IMR-90 (cell line): ENCODE measurements at regions not wholly inside any gene's neighbourhood (a gene's known extent, or its start where the extent isn't known, plus 50 kb on each side); places are given as distances from the start of the nearest gene placed in this dataset.

ENCODE experiments used
- ATAC-seq: fragments of 200-7000 bp; cut with Tn5 transposase; 2 replicates; pipeline ENCODE4 v1.9.1; 2020; ENCODE audit warnings: low read depth, mild to moderate bottlenecking, moderate library complexity
- BruUV-seq: library from RNA; stranded (reverse); fragments of 400-500 nt; replicated peaks from 2 replicates; lab custom pipeline; 2021; lab: Mats Ljungman, UMichigan
- CTCF ChIA-PET: fragments of 300-600 bp; formaldehyde crosslinking; extraction: SDS; loops from one replicate; lab custom pipeline; 2021; ENCODE audit warnings: antibody characterized with exemption; lab: Yijun Ruan, JAX
- POLR2A ChIA-PET: fragments of 300-600 bp; sonication (Branson Sonifier 250); formaldehyde crosslinking; loops from one replicate; lab custom pipeline; 2022; ENCODE audit warnings: antibody characterized with exemption; ENCODE audit not compliant: unreplicated experiment; lab: Charles Lee
- DNase-seq: peaks from one replicate; pipeline ENCODE4 v3.0.0; 2013
- H2AFZ ChIP-seq: replicated peaks from 2 replicates; pipeline ENCODE3; 2013; ENCODE audit warnings: low read length, mild to moderate bottlenecking; ENCODE audit not compliant: poor library complexity
- H2AK5ac ChIP-seq: 2 replicates; pipeline ENCODE4 v1.6.1; 2013; ENCODE audit warnings: low read depth, low read length, inconsistent platforms
- H2AK9ac ChIP-seq: replicated peaks from 2 replicates; pipeline ENCODE3; 2013; ENCODE audit warnings: mild to moderate bottlenecking, low read depth, low read length, moderate library complexity; ENCODE audit not compliant: poor library complexity
- H2BK120ac ChIP-seq: 2 replicates; pipeline ENCODE4 v1.6.1; 2013; ENCODE audit warnings: low read depth, low read length, inconsistent platforms
- H2BK15ac ChIP-seq: 3 replicates; pipeline ENCODE4 v1.6.1; 2013; ENCODE audit warnings: low read depth, low read length, inconsistent platforms
- H2BK20ac ChIP-seq: 2 replicates; pipeline ENCODE4 v1.6.1; 2013; ENCODE audit warnings: low read depth, mild to moderate bottlenecking, inconsistent platforms, low read length, moderate library complexity
- H2BK5ac ChIP-seq: 2 replicates; pipeline ENCODE4 v1.6.1; 2013; ENCODE audit warnings: mild to moderate bottlenecking, low read depth, low read length, inconsistent platforms; ENCODE audit not compliant: poor library complexity, severe bottlenecking
- H3K14ac ChIP-seq: replicated peaks from 2 replicates; pipeline ENCODE4 v1.6.1; 2013; ENCODE audit warnings: low read depth, low read length, inconsistent platforms
- H3K18ac ChIP-seq: 2 replicates; pipeline ENCODE4 v1.6.1; 2013; ENCODE audit warnings: low read depth, low read length, control low read depth
- H3K23ac ChIP-seq: 2 replicates; pipeline ENCODE4 v1.6.1; 2013; ENCODE audit warnings: low read depth, low read length, inconsistent platforms
- H3K27ac ChIP-seq: 2 replicates; pipeline ENCODE4 v1.5.1; 2013; ENCODE audit warnings: mild to moderate bottlenecking, control low read depth, low read length; ENCODE audit not compliant: insufficient read depth
- H3K27me3 ChIP-seq: 2 replicates; pipeline ENCODE4 v1.6.1; 2013; ENCODE audit warnings: low read length; ENCODE audit not compliant: control insufficient read depth, insufficient read depth
- H3K36me3 ChIP-seq: 2 replicates; pipeline ENCODE4 v1.6.1; 2013; ENCODE audit warnings: low read length, mixed read lengths; ENCODE audit not compliant: control insufficient read depth, insufficient read depth
- H3K4ac ChIP-seq: 2 replicates; pipeline ENCODE4 v1.6.1; 2013; ENCODE audit warnings: low read depth, low read length, inconsistent platforms
- H3K4me1 ChIP-seq: 2 replicates; pipeline ENCODE4 v1.6.1; 2013; ENCODE audit warnings: low read length, mixed read lengths; ENCODE audit not compliant: control insufficient read depth, insufficient read depth
- H3K4me2 ChIP-seq: 2 replicates; pipeline ENCODE4 v1.6.1; 2013; ENCODE audit warnings: low read depth, mild to moderate bottlenecking, control low read depth, low read length, moderate library complexity
- H3K4me3 ChIP-seq: 2 replicates; pipeline ENCODE4 v1.5.1; 2013; ENCODE audit warnings: low read depth, mild to moderate bottlenecking, control low read depth, low read length, moderate library complexity; ENCODE audit not compliant: insufficient read depth
- H3K56ac ChIP-seq: 2 replicates; pipeline ENCODE4 v1.6.1; 2013; ENCODE audit warnings: low read length, inconsistent platforms; ENCODE audit not compliant: insufficient read depth; ENCODE audit errors: extremely low read depth
- H3K79me1 ChIP-seq, 2 experiments: 2 replicates each; pipeline ENCODE4 v1.6.1; 2013; ENCODE audit warnings: low read length in 2 of 2, inconsistent platforms in 1 of 2, low read depth in 1 of 2
- H3K9ac ChIP-seq: 2 replicates; pipeline ENCODE4 v1.6.1; 2013; ENCODE audit warnings: low read depth, low read length, control low read depth
- H3K9me1 ChIP-seq: 2 replicates; pipeline ENCODE4 v1.6.1; 2013; ENCODE audit warnings: low read length, inconsistent platforms; ENCODE audit not compliant: insufficient read depth
- H3K9me3 ChIP-seq: 2 replicates; pipeline ENCODE4 v1.6.1; 2013; ENCODE audit warnings: low read length; ENCODE audit not compliant: control insufficient read depth, insufficient read depth
- H4K20me1 ChIP-seq: 2 replicates; pipeline ENCODE4 v1.6.1; 2013; ENCODE audit warnings: low read length, inconsistent platforms; ENCODE audit not compliant: insufficient read depth
- H4K5ac ChIP-seq: 2 replicates; pipeline ENCODE4 v1.6.1; 2013; ENCODE audit warnings: mild to moderate bottlenecking, low read depth, low read length, control low read depth
- H4K8ac ChIP-seq, 2 experiments: 2 replicates each; pipeline ENCODE4 v1.6.1; 2013; ENCODE audit warnings: low read depth in 2 of 2, low read length in 2 of 2, control low read depth in 1 of 2, inconsistent platforms in 1 of 2
- H4K91ac ChIP-seq: 2 replicates; pipeline ENCODE4 v1.6.1; 2013; ENCODE audit warnings: low read depth, low read length, inconsistent platforms; ENCODE audit not compliant: insufficient read depth
- BHLHE40 ChIP-seq: fragments of 150-350 bp; IDR thresholded peaks from 2 replicates; pipeline ENCODE4 v1.6.1; 2016; ENCODE audit warnings: mild to moderate bottlenecking, low read depth, low read length
- CEBPB ChIP-seq: IDR thresholded peaks from 2 replicates; pipeline ENCODE4 v1.6.1; 2012; ENCODE audit warnings: low read depth, low read length, improper control_type of control experiment
- CHD1 ChIP-seq: IDR thresholded peaks from 2 replicates; pipeline ENCODE4 v1.6.1; 2012; ENCODE audit warnings: low read depth, low read length, improper control_type of control experiment
- FOS ChIP-seq: fragments of 150-350 bp; IDR thresholded peaks from 2 replicates; pipeline ENCODE4 v1.6.1; 2016; ENCODE audit warnings: low read depth, low read length
- MAFK ChIP-seq: IDR thresholded peaks from 2 replicates; pipeline ENCODE4 v1.6.1; 2012; ENCODE audit warnings: low read depth, low read length, improper control_type of control experiment
- MAZ ChIP-seq: IDR thresholded peaks from 2 replicates; pipeline ENCODE4 v1.6.1; 2012; ENCODE audit warnings: low read depth, mild to moderate bottlenecking, low read length, improper control_type of control experiment, moderate library complexity, borderline replicate concordance
- MXI1 ChIP-seq: IDR thresholded peaks from 2 replicates; pipeline ENCODE4 v1.6.1; 2012; ENCODE audit warnings: low read depth, mild to moderate bottlenecking, low read length, moderate library complexity, borderline replicate concordance
- NFE2L2 ChIP-seq: fragments of 150-350 bp; IDR thresholded peaks from 2 replicates; pipeline ENCODE4 v1.6.1; 2016; ENCODE audit warnings: low read depth, mild to moderate bottlenecking, low read length
- POLR2A ChIP-seq: IDR thresholded peaks from 2 replicates; pipeline ENCODE4 v1.6.1; 2012; ENCODE audit warnings: mild to moderate bottlenecking, low read depth, low read length
- RAD21 ChIP-seq: IDR thresholded peaks from 2 replicates; pipeline ENCODE4 v1.6.1; 2012; ENCODE audit warnings: low read length, improper control_type of control experiment
- RCOR1 ChIP-seq: IDR thresholded peaks from 2 replicates; pipeline ENCODE4 v1.6.1; 2012; ENCODE audit warnings: mild to moderate bottlenecking, low read length, improper control_type of control experiment; ENCODE audit not compliant: insufficient replicate concordance
- RFX5 ChIP-seq: IDR thresholded peaks from 2 replicates; pipeline ENCODE4 v1.8.0; 2012; ENCODE audit warnings: low read depth, mild to moderate bottlenecking, low read length, moderate library complexity
- SMC3 ChIP-seq: fragments of 150-350 bp; IDR thresholded peaks from 2 replicates; pipeline ENCODE4 v1.6.1; 2016; ENCODE audit warnings: low read depth, mild to moderate bottlenecking, antibody characterized with exemption, low read length, moderate library complexity
- WGBS, 2 experiments: methylation state at CpG; one replicate each; pipeline versions ENCODE4 v1.1.5 to v1.1.7; 2013; ENCODE audit warnings: missing lambda C conversion rate in 2 of 2; ENCODE audit not compliant: insufficient read length in 1 of 2; ENCODE audit errors: extremely low coverage in 2 of 2; 5-methylcytosine and 5-hydroxymethylcytosine counted together
- dilution Hi-C: fragments of 300-500 bp; cut with HindIII; formaldehyde crosslinking; loops from one replicate; pipeline ENCODE4 v1.14.3; 2018; ENCODE audit warnings: low sequenced_read_pairs; ENCODE audit not compliant: unreplicated experiment
- in situ Hi-C: fragments of 300-500 bp; cut with MboI; formaldehyde crosslinking; loops from 3 replicates; pipeline ENCODE4 v1.14.3; 2019; ENCODE audit warnings: low sequenced_read_pairs, inconsistent platforms, mixed read lengths
- intact Hi-C: fragments of 100-400 bp; cut with micrococcal nuclease; formaldehyde crosslinking; loops from 2 replicates; pipeline ENCODE4 v1.10.0; 2022
- TF ChIP-seq, protein P1 (sequence below): conservative IDR thresholded peaks from 2 replicates; pipeline ENCODE4 v1.5.1; 2012; ENCODE audit warnings: mild to moderate bottlenecking, low read depth, low read length, improper control_type of control experiment
- TF ChIP-seq, protein P2 (sequence below): fragments of 150-350 bp; IDR thresholded peaks from 2 replicates; pipeline ENCODE4 v1.6.1; 2017; ENCODE audit warnings: mild to moderate bottlenecking, antibody characterized with exemption, low read length, low read depth
- TF ChIP-seq, protein P3 (sequence below): fragments of 150-350 bp; IDR thresholded peaks from 2 replicates; pipeline ENCODE4 v1.6.1; 2016; ENCODE audit warnings: low read depth, mild to moderate bottlenecking, low read length, moderate library complexity, borderline replicate concordance

- in situ Hi-C loops (no loop called here), dilution Hi-C loops (no loop called here), intact Hi-C loops (no loop called here)
- H3K4me2 ChIP-seq = no peak overlapping the region
- no peak overlapping the region for H3K4me3 ChIP-seq
- no peak overlapping the region for H3K23ac ChIP-seq
- H3K14ac ChIP-seq = no peak overlapping the region
- H2AK9ac ChIP-seq = no peak overlapping the region
- no peaks in the 10 kb centered on the region for H3K27me3 ChIP-seq
- no peak overlapping the region for H3K9ac ChIP-seq
- H3K9me1 ChIP-seq = 0 out of 2 replicates have a peak, but pooled peaks cover 2% of the 10 kb centered on the region
- no peak overlapping the region for H2BK15ac ChIP-seq
- no peak overlapping the region for H3K4ac ChIP-seq
- DNase-seq (peak; percentile 94), ATAC-seq (peak; percentile 96)
- no peak overlapping the region for H4K5ac ChIP-seq
- no peaks in the 10 kb centered on the region for H4K20me1 ChIP-seq
- ChIA-PET POLR2A (no interaction called here), CTCF (interaction anchor here (0.9 kb wide), 1 partner anchor 508 kb away, joined by 3 read pairs; no protein-coding TSS in a partner anchor)
- no peak overlapping the region for H4K91ac ChIP-seq
- H3K27ac ChIP-seq = no peak overlapping the region
- H2AK5ac ChIP-seq = no peak overlapping the region
- no peak overlapping the region for H2BK20ac ChIP-seq
- H4K8ac ChIP-seq = no peak overlapping the region
- peak overlapping the region; percentile 11 for H2AFZ ChIP-seq
- no peaks in the 10 kb centered on the region for H3K9me3 ChIP-seq
- WGBS, 2 experiments = no CpG with 5 or more reads among the region's 2 CpGs
- no peak overlapping the region for H2BK5ac ChIP-seq
- H3K4me1 ChIP-seq = no peaks in the 10 kb centered on the region
- no peak overlapping the region for H2BK120ac ChIP-seq
- no peak overlapping the region for H3K18ac ChIP-seq
- no peaks in the 10 kb centered on the region for H3K36me3 ChIP-seq
- no peak for TF ChIP-seq CHD1
- no peak for TF ChIP-seq RAD21
- TF ChIP-seq MAZ = no peak
- no peak for TF ChIP-seq SMC3
- no peak for TF ChIP-seq RCOR1
- TF ChIP-seq, protein P1, sequence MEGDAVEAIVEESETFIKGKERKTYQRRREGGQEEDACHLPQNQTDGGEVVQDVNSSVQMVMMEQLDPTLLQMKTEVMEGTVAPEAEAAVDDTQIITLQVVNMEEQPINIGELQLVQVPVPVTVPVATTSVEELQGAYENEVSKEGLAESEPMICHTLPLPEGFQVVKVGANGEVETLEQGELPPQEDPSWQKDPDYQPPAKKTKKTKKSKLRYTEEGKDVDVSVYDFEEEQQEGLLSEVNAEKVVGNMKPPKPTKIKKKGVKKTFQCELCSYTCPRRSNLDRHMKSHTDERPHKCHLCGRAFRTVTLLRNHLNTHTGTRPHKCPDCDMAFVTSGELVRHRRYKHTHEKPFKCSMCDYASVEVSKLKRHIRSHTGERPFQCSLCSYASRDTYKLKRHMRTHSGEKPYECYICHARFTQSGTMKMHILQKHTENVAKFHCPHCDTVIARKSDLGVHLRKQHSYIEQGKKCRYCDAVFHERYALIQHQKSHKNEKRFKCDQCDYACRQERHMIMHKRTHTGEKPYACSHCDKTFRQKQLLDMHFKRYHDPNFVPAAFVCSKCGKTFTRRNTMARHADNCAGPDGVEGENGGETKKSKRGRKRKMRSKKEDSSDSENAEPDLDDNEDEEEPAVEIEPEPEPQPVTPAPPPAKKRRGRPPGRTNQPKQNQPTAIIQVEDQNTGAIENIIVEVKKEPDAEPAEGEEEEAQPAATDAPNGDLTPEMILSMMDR = no peak
- no peak for TF ChIP-seq POLR2A
- no peak for TF ChIP-seq RFX5
- TF ChIP-seq, protein P2, sequence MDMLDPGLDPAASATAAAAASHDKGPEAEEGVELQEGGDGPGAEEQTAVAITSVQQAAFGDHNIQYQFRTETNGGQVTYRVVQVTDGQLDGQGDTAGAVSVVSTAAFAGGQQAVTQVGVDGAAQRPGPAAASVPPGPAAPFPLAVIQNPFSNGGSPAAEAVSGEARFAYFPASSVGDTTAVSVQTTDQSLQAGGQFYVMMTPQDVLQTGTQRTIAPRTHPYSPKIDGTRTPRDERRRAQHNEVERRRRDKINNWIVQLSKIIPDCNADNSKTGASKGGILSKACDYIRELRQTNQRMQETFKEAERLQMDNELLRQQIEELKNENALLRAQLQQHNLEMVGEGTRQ = peak; percentile 92
- TF ChIP-seq NFE2L2 = 0 out of 2 replicates have a peak, but pooled peaks have one; percentile 7
- TF ChIP-seq BHLHE40 = no peak
- TF ChIP-seq, protein P3, sequence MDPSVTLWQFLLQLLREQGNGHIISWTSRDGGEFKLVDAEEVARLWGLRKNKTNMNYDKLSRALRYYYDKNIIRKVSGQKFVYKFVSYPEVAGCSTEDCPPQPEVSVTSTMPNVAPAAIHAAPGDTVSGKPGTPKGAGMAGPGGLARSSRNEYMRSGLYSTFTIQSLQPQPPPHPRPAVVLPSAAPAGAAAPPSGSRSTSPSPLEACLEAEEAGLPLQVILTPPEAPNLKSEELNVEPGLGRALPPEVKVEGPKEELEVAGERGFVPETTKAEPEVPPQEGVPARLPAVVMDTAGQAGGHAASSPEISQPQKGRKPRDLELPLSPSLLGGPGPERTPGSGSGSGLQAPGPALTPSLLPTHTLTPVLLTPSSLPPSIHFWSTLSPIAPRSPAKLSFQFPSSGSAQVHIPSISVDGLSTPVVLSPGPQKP = no peak
- TF ChIP-seq MXI1 = peak; percentile 81; the same call in 1 of the 2 replicates
- TF ChIP-seq CEBPB = no peak
- TF ChIP-seq MAFK = no peak
- 0 out of 2 replicates have a peak, but pooled peaks have one; percentile 17 for TF ChIP-seq FOS
- no TSS peak for BruUV-seq
- no peak overlapping the region for H3K56ac ChIP-seq
- no peaks in the 10 kb centered on the region for H3K79me1 ChIP-seq
These were observed 142.3 kb downstream of the LY86 start for GRCh38 chr6:6730831-6731230.
